Muscle layer of duodenum (tissue), 2 donors: ENCODE measurements at regions not wholly inside any gene's neighbourhood (a gene's known extent, or its start where the extent isn't known, plus 50 kb on each side); places are given as distances from the start of the nearest gene placed in this dataset.

Source experiments
- H3K27ac ChIP-seq: one replicate; pipeline ENCODE4 v1.7.0; 2013; ENCODE audit warnings: mild to moderate bottlenecking, low read length
- H3K27me3 ChIP-seq: one replicate; pipeline ENCODE4 v1.7.0; 2013; ENCODE audit warnings: low read depth, mild to moderate bottlenecking, control low read depth, low read length
- H3K36me3 ChIP-seq, 2 donors: one replicate each; pipeline ENCODE4 v1.7.0; 2013; ENCODE audit warnings: low read length in 2 of 2, control low read depth in 1 of 2, mild to moderate bottlenecking in 1 of 2; ENCODE audit not compliant: insufficient read depth in 2 of 2, control insufficient read depth in 1 of 2
- H3K4me1 ChIP-seq, 2 donors: one replicate each; pipeline ENCODE4 v1.7.0; 2013; ENCODE audit warnings: low read length in 2 of 2, mild to moderate bottlenecking in 2 of 2, control low read depth in 1 of 2, moderate library complexity in 1 of 2; ENCODE audit not compliant: insufficient read depth in 2 of 2, control insufficient read depth in 1 of 2
- H3K4me3 ChIP-seq, 2 donors: one replicate each; pipeline ENCODE4 v1.7.0; 2013; ENCODE audit warnings: low read length in 2 of 2, low read depth in 1 of 2, mild to moderate bottlenecking in 1 of 2
- H3K9me3 ChIP-seq, 2 donors: one replicate each; pipeline ENCODE4 v1.7.0; 2013; ENCODE audit warnings: low read length in 2 of 2, control low read depth in 1 of 2, mild to moderate bottlenecking in 1 of 2; ENCODE audit not compliant: control insufficient read depth in 1 of 2
- donor health status: healthy.

GRCh38 chr14:56482310-56482911 is 97.2 kb upstream of the TMEM260 start:
- Histone ChIP-seq H3K27ac (no peak overlapping the region), H3K27me3 (no peaks in the 10 kb centered on the region), H3K4me3 (no peak overlapping the region), H3K36me3 (no peaks in the 10 kb centered on the region), H3K9me3 (no peaks in the 10 kb centered on the region), H3K4me1 (no peaks in the 10 kb centered on the region)

- Histone ChIP-seq H3K4me1 (no peaks in the 10 kb centered on the region), H3K27me3 (no peaks in the 10 kb centered on the region), H3K4me3 (no peak overlapping the region), H3K27ac (no peak overlapping the region), H3K36me3 (no peaks in the 10 kb centered on the region), H3K9me3 (no peaks in the 10 kb centered on the region)
Measured at GRCh38 chr14:56487090-56487667, 92.4 kb upstream of the TMEM260 start.

GRCh38 chr14:56487761-56488160 is 91.8 kb upstream of the TMEM260 start:
- no peak overlapping the region for H3K27ac ChIP-seq
- H3K36me3 ChIP-seq: no peaks in the 10 kb centered on the region
- H3K4me1 ChIP-seq: no peaks in the 10 kb centered on the region
- H3K27me3 ChIP-seq: no peaks in the 10 kb centered on the region
- H3K4me3 ChIP-seq: no peak overlapping the region
- no peaks in the 10 kb centered on the region for H3K9me3 ChIP-seq

GRCh38 chr14:56488306-56488705 is 91.3 kb upstream of the TMEM260 start:
- H3K4me1 ChIP-seq: no peaks in the 10 kb centered on the region
- no peaks in the 10 kb centered on the region for H3K36me3 ChIP-seq
- H3K4me3 ChIP-seq: no peak overlapping the region
- no peaks in the 10 kb centered on the region for H3K27me3 ChIP-seq
- no peak overlapping the region for H3K27ac ChIP-seq
- no peaks in the 10 kb centered on the region for H3K9me3 ChIP-seq

DNA sequence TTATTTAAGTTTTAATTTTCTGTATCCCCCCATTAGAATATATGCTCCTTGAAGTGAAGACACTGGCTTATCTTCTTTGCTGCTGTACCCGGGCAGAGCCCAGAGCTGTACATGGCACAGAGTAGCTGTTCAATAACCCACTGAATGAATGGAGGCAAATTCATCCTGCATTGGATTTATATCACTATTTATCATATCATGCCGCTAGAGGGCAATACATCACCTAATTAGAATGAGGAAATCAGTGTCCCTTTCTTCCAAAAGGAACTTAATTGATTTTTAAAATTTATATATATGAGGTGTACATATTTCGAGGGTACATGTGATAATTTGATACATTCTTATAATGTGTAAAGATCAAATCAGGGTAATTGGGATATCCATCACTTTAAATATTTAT is 89.2 kb upstream of the TMEM260 start:
- no peak overlapping the region for H3K27ac ChIP-seq
- H3K27me3 ChIP-seq: no peaks in the 10 kb centered on the region
- H3K4me1 ChIP-seq: no peaks in the 10 kb centered on the region
- no peak overlapping the region for H3K4me3 ChIP-seq
- H3K36me3 ChIP-seq: no peaks in the 10 kb centered on the region
- no peaks in the 10 kb centered on the region for H3K9me3 ChIP-seq

- no peaks in the 10 kb centered on the region for H3K36me3 ChIP-seq
- H3K27ac ChIP-seq: no peak overlapping the region
- H3K27me3 ChIP-seq: no peaks in the 10 kb centered on the region
- no peaks in the 10 kb centered on the region for H3K9me3 ChIP-seq
- peak overlapping the region in 1 of 2 donors; percentile 14 for H3K4me3 ChIP-seq
- no peaks in the 10 kb centered on the region for H3K4me1 ChIP-seq
Measured at GRCh38 chr14:56491299-56492285, 88.0 kb upstream of the TMEM260 start.

- no peaks in the 10 kb centered on the region for H3K36me3 ChIP-seq
- no peaks in the 10 kb centered on the region for H3K9me3 ChIP-seq
- H3K27me3 ChIP-seq: no peaks in the 10 kb centered on the region
- H3K4me1 ChIP-seq: no peaks in the 10 kb centered on the region
- no peak overlapping the region for H3K27ac ChIP-seq
- no peak overlapping the region for H3K4me3 ChIP-seq
Measured at GRCh38 chr14:56494167-56494566, 85.4 kb upstream of the TMEM260 start.

DNA sequence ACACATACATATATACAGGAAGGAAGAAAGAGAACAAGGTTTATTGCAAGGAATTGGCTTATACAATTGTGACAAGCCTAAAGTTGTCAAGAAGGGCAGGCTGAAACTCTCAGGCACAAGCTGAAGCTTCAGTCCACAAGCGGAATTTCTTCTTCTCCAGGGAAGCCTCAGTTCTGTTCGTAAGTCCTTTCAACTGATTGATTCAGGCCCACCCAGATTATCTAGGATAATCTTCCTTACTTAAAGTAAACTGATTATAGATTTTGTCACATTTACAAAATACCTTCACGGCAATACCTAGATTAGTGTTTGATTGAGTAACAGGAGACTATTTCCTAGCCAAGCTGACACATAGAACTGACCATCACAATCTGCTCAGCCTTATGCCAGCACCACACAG is 81.5 kb upstream of the TMEM260 start:
- H3K27ac ChIP-seq: no peak overlapping the region
- H3K4me1 ChIP-seq: no peaks in the 10 kb centered on the region
- no peaks in the 10 kb centered on the region for H3K9me3 ChIP-seq
- H3K36me3 ChIP-seq: no peaks in the 10 kb centered on the region
- H3K4me3 ChIP-seq: no peak overlapping the region
- H3K27me3 ChIP-seq: no peaks in the 10 kb centered on the region

- H3K27me3 ChIP-seq: no peaks in the 10 kb centered on the region
- no peak overlapping the region for H3K4me3 ChIP-seq
- H3K36me3 ChIP-seq: no peaks in the 10 kb centered on the region
- no peak overlapping the region for H3K27ac ChIP-seq
- no peaks in the 10 kb centered on the region for H3K9me3 ChIP-seq
- H3K4me1 ChIP-seq: no peaks in the 10 kb centered on the region
Measured at GRCh38 chr14:56501909-56502530, 77.6 kb upstream of the TMEM260 start.

DNA sequence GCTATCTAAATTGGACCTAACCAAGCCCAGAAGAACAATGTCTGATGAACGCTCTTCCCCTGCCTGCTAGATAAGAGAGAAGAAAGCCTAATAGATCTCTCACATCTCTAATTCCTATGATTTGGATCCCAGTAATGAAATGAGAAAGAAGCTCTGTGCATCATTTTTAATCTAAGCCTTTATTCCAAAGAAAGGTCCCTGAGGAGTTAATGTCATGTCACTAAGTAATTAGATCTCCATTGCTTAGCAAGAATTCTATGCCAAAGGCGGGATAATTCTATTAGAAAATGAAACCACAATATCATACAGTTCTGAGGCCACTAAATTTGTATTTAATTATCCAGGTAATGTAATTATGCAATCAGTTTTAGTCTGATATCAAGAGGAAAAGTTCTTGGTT is 74.2 kb upstream of the TMEM260 start:
- Histone ChIP-seq H3K27ac (no peak overlapping the region), H3K36me3 (no peaks in the 10 kb centered on the region), H3K9me3 (no peaks in the 10 kb centered on the region), H3K4me1 (no peaks in the 10 kb centered on the region), H3K27me3 (no peaks in the 10 kb centered on the region), H3K4me3 (no peak overlapping the region)

- no peaks in the 10 kb centered on the region for H3K4me1 ChIP-seq
- H3K27ac ChIP-seq: no peak overlapping the region
- H3K27me3 ChIP-seq: no peaks in the 10 kb centered on the region
- H3K4me3 ChIP-seq: no peak overlapping the region
- H3K9me3 ChIP-seq: no peaks in the 10 kb centered on the region
- H3K36me3 ChIP-seq: no peaks in the 10 kb centered on the region
Measured at GRCh38 chr14:56512521-56512920, 67.1 kb upstream of the TMEM260 start.
